ENCODE measurements at regions not wholly inside any gene's neighbourhood (a gene's known extent, or its start where the extent isn't known, plus 50 kb on each side); places are given as distances from the start of the nearest gene placed in this dataset.
A peak's percentile ranks its signal among the peaks of the same experiment; 100 is the strongest.
"Not testable (repeated sequence)": the region's sequence is repeated elsewhere in the genome, so short reads cannot be mapped to it uniquely, and the experiment has no call there.

- FAIRE-seq (no peak), DNase-seq (ENCODE audit: extremely low spot score, insufficient read length, low read depth) (no peak)
Measured at GRCh38 chr1:198809247-198809646, 170.4 kb downstream of the PTPRC start.

DNA sequence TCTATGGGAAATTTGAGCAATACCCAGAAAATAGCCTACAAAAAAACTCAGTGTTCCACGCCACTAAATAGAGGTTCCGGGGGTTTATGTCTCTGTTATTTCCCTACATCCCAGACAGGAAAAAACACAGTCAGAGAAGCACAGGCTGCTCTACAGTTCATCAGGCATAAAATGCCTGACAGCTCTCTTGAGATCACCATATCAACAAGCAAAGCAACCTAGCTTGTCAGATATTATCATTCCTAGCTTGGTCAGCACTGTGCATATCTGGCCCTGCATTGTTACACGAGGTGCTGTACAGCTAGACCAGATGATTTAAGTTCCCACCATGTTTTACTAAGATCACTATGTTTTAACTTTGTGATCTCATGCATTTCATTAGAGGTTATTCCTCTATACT lies 172.6 kb downstream of the PTPRC start:
- no peak for FAIRE-seq
- no peak for DNase-seq (ENCODE audit: extremely low spot score, insufficient read length, low read depth)

- FAIRE-seq (no peak), DNase-seq (ENCODE audit: extremely low spot score, insufficient read length, low read depth) (no peak)
Measured at GRCh38 chr1:198823626-198824025, 184.8 kb downstream of the PTPRC start.

GRCh38 chr1:198825254-198825653 lies 186.4 kb downstream of the PTPRC start:
- DNase-seq (ENCODE audit: extremely low spot score, insufficient read length, low read depth) (no peak), FAIRE-seq (no peak)

DNA sequence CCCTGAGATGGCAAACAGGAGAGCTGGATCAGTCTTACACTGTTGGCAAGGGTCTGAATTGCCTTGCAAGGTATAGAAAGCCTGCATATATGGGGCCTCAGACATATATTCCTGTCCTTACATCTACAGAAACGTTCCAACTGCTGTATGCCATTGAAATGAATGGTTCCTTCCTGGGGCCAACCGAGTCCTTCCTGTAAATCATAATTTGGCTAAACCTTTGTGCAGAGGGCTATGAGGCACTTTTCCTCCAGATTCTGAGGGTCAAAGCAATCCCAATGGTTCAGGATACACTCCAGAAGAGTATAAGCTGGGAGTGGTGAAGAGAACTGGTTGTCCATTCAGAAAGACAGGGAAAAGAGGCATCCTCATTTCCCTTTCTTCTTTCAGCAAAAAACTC lies 190.5 kb downstream of the PTPRC start:
- no peak for FAIRE-seq
- no peak for DNase-seq (ENCODE audit: extremely low spot score, insufficient read length, low read depth)

- FAIRE-seq (no peak), DNase-seq (ENCODE audit: extremely low spot score, insufficient read length, low read depth) (no peak)
Measured at GRCh38 chr1:198829944-198830343, 191.1 kb downstream of the PTPRC start.

- DNase-seq (ENCODE audit: extremely low spot score, insufficient read length, low read depth): no peak
- FAIRE-seq: no peak
Measured at GRCh38 chr1:198830412-198830811, 191.6 kb downstream of the PTPRC start.

GRCh38 chr1:198833706-198834503 lies 195.1 kb downstream of the PTPRC start:
- DNase-seq (ENCODE audit: extremely low spot score, insufficient read length, low read depth): no peak
- FAIRE-seq: no peak

- no peak for DNase-seq (ENCODE audit: extremely low spot score, insufficient read length, low read depth)
- FAIRE-seq: peak; percentile 12
Measured at GRCh38 chr1:198837278-198838021, 198.6 kb downstream of the PTPRC start.

- no peak for DNase-seq (ENCODE audit: extremely low spot score, insufficient read length, low read depth)
- FAIRE-seq: no peak
Measured at GRCh38 chr1:198838022-198838342, 199.1 kb downstream of the PTPRC start.

DNA sequence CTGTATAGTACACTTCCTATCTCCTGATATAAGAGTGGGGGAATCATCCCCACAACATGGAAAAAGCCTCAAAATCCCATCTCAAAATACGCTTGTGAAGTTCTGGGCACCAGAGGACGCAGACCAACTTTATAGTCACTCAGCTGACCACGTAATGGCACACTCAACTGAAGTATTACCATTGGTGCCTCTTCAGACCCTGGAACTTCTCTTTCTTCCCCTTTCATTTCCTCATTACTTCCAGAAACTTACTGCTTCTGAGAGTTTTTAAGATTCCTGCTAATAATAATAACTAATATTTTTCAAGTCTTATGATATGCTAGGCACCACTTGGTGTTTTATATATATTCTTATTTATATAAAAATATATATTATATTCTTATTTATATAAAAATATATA lies 202.6 kb downstream of the PTPRC start:
- FAIRE-seq (no peak), DNase-seq (ENCODE audit: extremely low spot score, insufficient read length, low read depth) (no peak)

DNA sequence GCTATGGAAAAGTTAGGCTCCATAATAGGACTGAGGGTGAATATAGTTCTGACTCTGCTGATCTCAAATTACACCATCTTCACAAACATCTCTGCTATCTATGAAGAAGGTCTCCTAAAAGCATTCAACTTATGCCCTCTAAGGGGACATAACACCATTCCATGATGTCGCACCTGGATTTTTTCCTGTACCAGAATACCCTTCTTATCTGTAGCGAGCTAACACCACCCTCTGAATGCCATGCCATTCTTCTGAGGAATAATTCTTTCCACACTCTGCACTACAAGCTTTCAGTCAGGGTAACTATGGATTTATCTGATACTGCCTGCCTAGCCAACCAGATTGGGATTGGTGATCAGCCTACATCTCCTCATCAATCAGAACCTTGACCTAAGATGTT lies 203.8 kb downstream of the PTPRC start:
- DNase-seq (ENCODE audit: extremely low spot score, insufficient read length, low read depth) (no peak), FAIRE-seq (no peak)

- no peak for DNase-seq (ENCODE audit: extremely low spot score, insufficient read length, low read depth)
- no peak for FAIRE-seq
Measured at GRCh38 chr1:198845271-198845670, 206.4 kb downstream of the PTPRC start.

DNA sequence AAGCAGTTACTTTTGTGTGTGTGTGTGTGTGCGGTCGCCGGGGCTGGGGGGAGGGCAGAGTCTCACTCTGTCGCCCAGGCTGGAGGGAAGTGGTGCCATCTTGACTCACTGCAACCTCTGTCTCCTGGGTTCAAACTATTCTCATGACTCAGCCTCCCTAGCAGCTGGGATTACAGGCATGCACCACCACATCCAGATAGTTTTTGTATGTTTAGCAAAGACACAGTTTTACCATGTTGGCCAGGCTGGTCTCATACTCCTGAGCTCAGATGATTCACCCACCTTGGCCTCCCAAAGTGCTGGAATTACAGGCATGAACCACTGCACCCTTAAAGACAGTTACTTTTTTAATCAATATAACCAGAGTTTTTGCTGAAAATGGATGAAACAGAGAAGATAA lies 207.0 kb downstream of the PTPRC start:
- no peak for DNase-seq (ENCODE audit: extremely low spot score, insufficient read length, low read depth)
- FAIRE-seq: no peak

GRCh38 chr1:198846556-198846955 lies 207.7 kb downstream of the PTPRC start:
- DNase-seq (ENCODE audit: extremely low spot score, insufficient read length, low read depth): no peak
- FAIRE-seq: no peak

GRCh38 chr1:198848206-198848605 lies 209.4 kb downstream of the PTPRC start:
- FAIRE-seq (no peak), DNase-seq (ENCODE audit: extremely low spot score, insufficient read length, low read depth) (no peak)

DNA sequence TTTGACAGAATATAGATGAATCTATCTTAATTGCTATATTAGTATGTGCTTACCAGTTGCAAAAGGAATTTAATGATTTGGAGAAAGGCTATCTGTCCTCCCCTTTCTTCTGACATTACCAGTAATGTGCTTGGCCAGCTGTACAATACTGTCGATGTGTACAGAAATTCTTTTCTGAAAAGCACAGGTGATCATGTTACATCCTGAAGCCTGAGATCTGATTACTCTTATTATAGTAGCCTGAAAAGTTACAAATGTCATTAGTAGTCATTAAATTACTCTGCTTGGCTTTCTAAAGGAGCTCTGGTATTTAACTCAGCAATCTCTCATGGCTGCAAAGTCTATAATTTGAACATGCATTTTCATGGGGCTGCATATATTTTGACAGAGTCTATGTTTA lies 209.8 kb downstream of the PTPRC start:
- DNase-seq (ENCODE audit: extremely low spot score, insufficient read length, low read depth) (no peak), FAIRE-seq (no peak)

DNA sequence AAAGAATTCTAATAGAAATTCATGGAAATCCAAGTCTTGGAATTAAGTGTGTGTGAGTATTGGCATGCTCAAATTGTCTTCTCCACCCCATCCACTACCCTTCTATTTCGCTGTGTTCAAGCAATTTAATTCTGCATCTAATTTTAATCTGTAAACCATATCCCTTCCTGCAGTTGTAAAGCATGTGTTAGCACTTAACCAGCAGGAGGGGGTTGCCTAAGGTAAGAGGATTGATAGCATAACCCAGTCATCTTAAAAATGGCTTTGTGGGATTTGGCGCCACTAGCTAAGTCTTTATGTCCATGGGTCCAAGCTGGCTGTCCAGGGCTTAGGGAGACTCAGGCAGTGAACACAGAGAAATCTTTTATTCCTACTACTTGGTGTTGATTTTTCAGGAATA lies 210.3 kb downstream of the PTPRC start:
- FAIRE-seq (no peak), DNase-seq (ENCODE audit: extremely low spot score, insufficient read length, low read depth) (no peak)

DNA sequence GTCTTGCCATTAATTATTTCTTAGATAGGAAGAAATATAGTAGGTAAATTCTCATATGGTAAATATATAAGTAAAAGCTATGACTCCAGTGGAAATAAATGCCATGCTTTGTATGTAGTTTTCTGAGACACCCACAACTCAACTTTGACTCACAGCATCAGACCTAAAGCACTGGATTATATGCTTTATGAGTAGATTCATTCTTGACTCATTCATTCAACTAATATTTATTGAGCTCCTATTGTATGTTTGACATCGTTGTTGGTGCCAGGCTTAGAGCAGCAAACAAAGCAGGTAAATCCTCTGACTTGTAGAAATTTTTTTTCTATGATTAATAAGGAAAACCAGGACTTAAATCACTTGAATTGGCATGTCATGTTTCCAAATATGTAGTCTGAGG lies 211.4 kb downstream of the PTPRC start:
- DNase-seq (ENCODE audit: extremely low spot score, insufficient read length, low read depth) (no peak), FAIRE-seq (peak; percentile 42)

DNA sequence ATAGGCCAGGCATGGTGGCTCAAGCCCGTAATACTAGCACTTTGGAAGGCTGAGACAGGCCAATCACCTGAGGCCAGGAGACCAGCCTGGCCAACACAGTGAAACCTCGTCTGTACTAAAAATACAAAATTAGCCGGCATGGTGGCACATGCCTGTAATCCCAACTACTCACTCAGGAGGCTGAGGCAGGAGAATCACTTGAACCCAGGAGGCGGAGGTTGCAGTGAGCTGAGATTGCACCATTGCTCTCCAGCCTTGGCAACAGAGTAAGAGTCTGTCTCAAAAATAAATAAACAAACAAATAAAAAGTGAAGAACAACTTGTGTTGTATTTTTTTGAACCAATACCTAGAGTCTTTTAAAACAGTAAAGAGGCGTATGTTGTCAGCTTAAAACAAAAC lies 212.1 kb downstream of the PTPRC start:
- not testable (repeated sequence) for DNase-seq (ENCODE audit: extremely low spot score, insufficient read length, low read depth); FAIRE-seq

DNA sequence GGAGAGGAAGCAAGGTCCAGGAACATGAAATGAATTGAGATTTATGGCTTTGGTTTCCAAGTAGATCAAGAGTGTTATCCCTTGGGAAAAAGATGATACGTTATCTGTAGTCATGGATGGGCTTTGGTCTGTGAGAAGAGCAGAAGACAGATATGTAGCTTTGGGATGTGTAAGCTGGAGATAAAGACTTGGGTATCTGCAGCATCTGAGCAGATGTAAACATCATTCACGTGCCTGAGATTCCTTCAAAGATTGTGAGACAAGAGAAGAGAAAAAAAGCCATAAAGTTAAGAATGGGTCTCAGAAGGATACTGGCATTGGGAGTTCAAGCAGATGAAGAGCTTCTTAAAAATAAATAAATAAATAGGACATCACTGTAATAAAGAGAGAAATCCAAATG lies 217.8 kb downstream of the PTPRC start:
- DNase-seq (ENCODE audit: extremely low spot score, insufficient read length, low read depth): no peak
- no peak for FAIRE-seq

DNA sequence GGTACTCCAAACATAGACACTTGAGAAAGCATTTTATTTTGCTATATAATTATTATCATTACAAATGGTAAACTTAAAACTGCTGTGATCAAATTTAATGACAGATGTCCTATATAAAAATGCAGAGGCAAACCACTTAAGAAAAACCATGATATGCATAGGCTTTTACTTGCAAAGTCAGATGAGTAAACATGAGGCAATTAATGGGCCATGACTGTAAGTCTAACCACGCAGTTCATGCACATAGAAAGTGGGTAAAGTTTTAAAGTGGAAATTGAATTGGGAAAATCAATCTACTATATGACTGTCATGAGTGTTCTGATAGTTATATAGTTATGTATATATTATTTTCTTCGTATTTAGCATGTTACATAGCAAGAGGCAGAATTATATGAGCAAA lies 219.2 kb downstream of the PTPRC start:
- DNase-seq (ENCODE audit: extremely low spot score, insufficient read length, low read depth) (no peak), FAIRE-seq (no peak)

Measured in GM18507 (cell line).